ENCODE measurements at regions not wholly inside any gene's neighbourhood (a gene's known extent, or its start where the extent isn't known, plus 50 kb on each side); places are given as distances from the start of the nearest gene placed in this dataset.

DNA sequence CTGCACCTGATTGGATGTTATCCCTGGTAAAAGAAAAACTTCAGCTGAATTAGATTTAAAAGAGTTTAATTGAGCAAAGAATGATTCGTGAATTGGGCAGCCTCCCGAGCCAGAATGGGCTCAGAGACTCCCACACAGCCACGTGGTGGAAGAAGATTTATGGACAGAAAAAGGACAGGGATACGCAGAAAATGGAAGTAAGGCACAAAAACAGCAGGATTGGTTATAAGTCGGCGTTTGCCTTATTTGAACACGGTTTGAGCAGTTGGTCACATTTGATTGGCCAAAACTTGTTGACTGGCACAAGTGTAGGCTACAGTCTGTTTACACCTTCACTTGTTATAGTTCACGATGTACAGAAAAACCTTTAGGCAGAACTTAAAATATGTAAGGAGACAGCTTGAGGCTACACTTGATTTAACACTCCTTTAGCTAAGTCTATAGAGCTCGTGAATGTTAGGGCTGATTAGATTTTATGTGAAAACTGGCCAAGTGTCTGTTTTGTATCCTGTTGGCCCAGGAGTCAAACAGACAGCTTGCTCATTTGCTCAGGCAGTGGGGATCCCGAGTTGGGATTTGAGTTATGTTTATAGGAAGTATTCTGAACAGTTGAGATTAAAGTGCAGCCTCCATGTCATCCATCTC is 119.5 kb upstream of the SHISA6 start:
- TF ChIP-seq, protein P1, sequence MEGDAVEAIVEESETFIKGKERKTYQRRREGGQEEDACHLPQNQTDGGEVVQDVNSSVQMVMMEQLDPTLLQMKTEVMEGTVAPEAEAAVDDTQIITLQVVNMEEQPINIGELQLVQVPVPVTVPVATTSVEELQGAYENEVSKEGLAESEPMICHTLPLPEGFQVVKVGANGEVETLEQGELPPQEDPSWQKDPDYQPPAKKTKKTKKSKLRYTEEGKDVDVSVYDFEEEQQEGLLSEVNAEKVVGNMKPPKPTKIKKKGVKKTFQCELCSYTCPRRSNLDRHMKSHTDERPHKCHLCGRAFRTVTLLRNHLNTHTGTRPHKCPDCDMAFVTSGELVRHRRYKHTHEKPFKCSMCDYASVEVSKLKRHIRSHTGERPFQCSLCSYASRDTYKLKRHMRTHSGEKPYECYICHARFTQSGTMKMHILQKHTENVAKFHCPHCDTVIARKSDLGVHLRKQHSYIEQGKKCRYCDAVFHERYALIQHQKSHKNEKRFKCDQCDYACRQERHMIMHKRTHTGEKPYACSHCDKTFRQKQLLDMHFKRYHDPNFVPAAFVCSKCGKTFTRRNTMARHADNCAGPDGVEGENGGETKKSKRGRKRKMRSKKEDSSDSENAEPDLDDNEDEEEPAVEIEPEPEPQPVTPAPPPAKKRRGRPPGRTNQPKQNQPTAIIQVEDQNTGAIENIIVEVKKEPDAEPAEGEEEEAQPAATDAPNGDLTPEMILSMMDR (IDR thresholded peaks at IDR 0.05), result no peak
- TF ChIP-seq POLR2A (IDR thresholded peaks at IDR 0.05), result no peak
- no peak for TF ChIP-seq EP300 (IDR thresholded peaks at IDR 0.05)

Measured in ovary (tissue), 3 donors.